Parathyroid adenoma (tissue), 2 donors: ENCODE measurements at regions not wholly inside any gene's neighbourhood (a gene's known extent, or its start where the extent isn't known, plus 50 kb on each side); places are given as distances from the start of the nearest gene placed in this dataset.
"Not testable (repeated sequence)": the region's sequence is repeated elsewhere in the genome, so short reads cannot be mapped to it uniquely, and the experiment has no call there.

Source experiments
- H2AFZ ChIP-seq: fragments of 300-600 bp; sonication (generic); one replicate; pipeline ENCODE4 v1.7.0; 2017; ENCODE audit warnings: antibody characterized with exemption, mild to moderate bottlenecking
- H3K27ac ChIP-seq: fragments of 300-600 bp; sonication (generic); one replicate; pipeline ENCODE4 v1.7.0; 2017
- H3K27me3 ChIP-seq: fragments of 300-600 bp; sonication (generic); one replicate; pipeline ENCODE4 v1.7.0; 2017; ENCODE audit warnings: low read length; ENCODE audit not compliant: control insufficient read depth, insufficient read depth
- H3K36me3 ChIP-seq: fragments of 300-600 bp; sonication (generic); one replicate; pipeline ENCODE4 v1.7.0; 2017; ENCODE audit warnings: low read length; ENCODE audit not compliant: control insufficient read depth, insufficient read depth
- H3K4me1 ChIP-seq: fragments of 300-600 bp; sonication (generic); one replicate; pipeline ENCODE4 v1.7.0; 2017; ENCODE audit warnings: control low read depth
- H3K4me2 ChIP-seq: fragments of 300-600 bp; sonication (generic); one replicate; pipeline ENCODE4 v1.7.0; 2017; ENCODE audit warnings: low read length
- H3K4me3 ChIP-seq: fragments of 300-600 bp; sonication (generic); one replicate; pipeline ENCODE4 v1.7.0; 2017; ENCODE audit warnings: low read depth, low read length
- H3K79me2 ChIP-seq: fragments of 300-600 bp; sonication (generic); one replicate; pipeline ENCODE4 v1.7.0; 2017; ENCODE audit warnings: control low read depth
- H3K9ac ChIP-seq: fragments of 300-600 bp; sonication (generic); one replicate; pipeline ENCODE4 v1.7.0; 2017; ENCODE audit warnings: mild to moderate bottlenecking
- H3K9me3 ChIP-seq: fragments of 300-600 bp; sonication (generic); one replicate; pipeline ENCODE4 v1.7.0; 2017; ENCODE audit warnings: low read length; ENCODE audit not compliant: control insufficient read depth
- donor health status: primary hyperparathyroidism.

GRCh38 chr10:47676102-47676501 is 87.3 kb downstream of the SYT15B start:
- H3K9ac ChIP-seq, H3K27ac ChIP-seq, H3K4me2 ChIP-seq, H3K27me3 ChIP-seq, H3K36me3 ChIP-seq, H3K9me3 ChIP-seq, H3K79me2 ChIP-seq, H3K4me1 ChIP-seq, H2AFZ ChIP-seq, H3K4me3 ChIP-seq: not testable (repeated sequence)

- not testable (repeated sequence) for H3K36me3 ChIP-seq, H3K4me3 ChIP-seq, H3K9ac ChIP-seq, H3K4me2 ChIP-seq, H3K27me3 ChIP-seq, H2AFZ ChIP-seq, H3K27ac ChIP-seq, H3K9me3 ChIP-seq, H3K4me1 ChIP-seq, H3K79me2 ChIP-seq
Measured at GRCh38 chr10:47675577-47675976, 87.8 kb downstream of the SYT15B start.

GRCh38 chr10:47673128-47673527 is 90.3 kb downstream of the SYT15B start:
- H3K4me1 ChIP-seq, H3K79me2 ChIP-seq, H3K4me2 ChIP-seq, H3K27ac ChIP-seq, H3K27me3 ChIP-seq, H2AFZ ChIP-seq, H3K36me3 ChIP-seq, H3K9me3 ChIP-seq, H3K9ac ChIP-seq, H3K4me3 ChIP-seq: not testable (repeated sequence)

- not testable (repeated sequence) for H3K36me3 ChIP-seq, H3K27me3 ChIP-seq, H3K9ac ChIP-seq, H3K4me1 ChIP-seq, H3K4me2 ChIP-seq, H3K27ac ChIP-seq, H3K79me2 ChIP-seq, H3K4me3 ChIP-seq, H2AFZ ChIP-seq, H3K9me3 ChIP-seq
Measured at GRCh38 chr10:47670857-47671256, 92.5 kb downstream of the SYT15B start.

GRCh38 chr10:47661955-47662577 is 101.3 kb downstream of the SYT15B start:
- H3K36me3 ChIP-seq, H3K79me2 ChIP-seq, H3K4me3 ChIP-seq, H3K4me1 ChIP-seq, H3K4me2 ChIP-seq, H3K9me3 ChIP-seq, H3K9ac ChIP-seq, H3K27me3 ChIP-seq, H2AFZ ChIP-seq, H3K27ac ChIP-seq: not testable (repeated sequence)

- not testable (repeated sequence) for H2AFZ ChIP-seq, H3K4me2 ChIP-seq, H3K9ac ChIP-seq, H3K4me1 ChIP-seq, H3K9me3 ChIP-seq, H3K79me2 ChIP-seq, H3K27me3 ChIP-seq, H3K36me3 ChIP-seq, H3K27ac ChIP-seq, H3K4me3 ChIP-seq
Measured at GRCh38 chr10:47656732-47657131, 106.7 kb downstream of the SYT15B start.

GRCh38 chr10:47654161-47654560 is 109.2 kb downstream of the SYT15B start:
- H3K4me2 ChIP-seq, H3K4me3 ChIP-seq, H3K27ac ChIP-seq, H2AFZ ChIP-seq, H3K9ac ChIP-seq, H3K27me3 ChIP-seq, H3K4me1 ChIP-seq, H3K9me3 ChIP-seq, H3K79me2 ChIP-seq, H3K36me3 ChIP-seq: not testable (repeated sequence)

- not testable (repeated sequence) for H3K79me2 ChIP-seq, H3K4me3 ChIP-seq, H3K9ac ChIP-seq, H3K27ac ChIP-seq, H3K27me3 ChIP-seq, H3K36me3 ChIP-seq, H3K4me1 ChIP-seq, H2AFZ ChIP-seq, H3K9me3 ChIP-seq, H3K4me2 ChIP-seq
Measured at GRCh38 chr10:47648594-47648993, 114.8 kb downstream of the SYT15B start.

GRCh38 chr10:47647523-47648101 is 115.8 kb downstream of the SYT15B start:
- H3K9ac ChIP-seq, H3K36me3 ChIP-seq, H3K4me1 ChIP-seq, H3K79me2 ChIP-seq, H3K4me2 ChIP-seq, H3K4me3 ChIP-seq, H3K27me3 ChIP-seq, H3K9me3 ChIP-seq, H2AFZ ChIP-seq, H3K27ac ChIP-seq: not testable (repeated sequence)
